Ectodermal cell (in vitro differentiated cells): ENCODE measurements at regions not wholly inside any gene's neighbourhood (a gene's known extent, or its start where the extent isn't known, plus 50 kb on each side); places are given as distances from the start of the nearest gene placed in this dataset.

ENCODE experiments used
- H3K27ac ChIP-seq: 2 replicates; pipeline ENCODE4 v1.7.0; 2013; ENCODE audit warnings: mild to moderate bottlenecking, low read depth, low read length; ENCODE audit not compliant: insufficient read depth, poor library complexity, severe bottlenecking
- H3K27me3 ChIP-seq: 2 replicates; pipeline ENCODE4 v1.7.0; 2013; ENCODE audit warnings: mild to moderate bottlenecking, low read length; ENCODE audit not compliant: insufficient read depth, control insufficient read depth, poor library complexity, severe bottlenecking
- H3K36me3 ChIP-seq: one replicate; pipeline ENCODE4 v1.7.0; 2013; ENCODE audit warnings: low read length; ENCODE audit not compliant: control insufficient read depth, insufficient read depth
- H3K4me1 ChIP-seq: one replicate; pipeline ENCODE4 v1.7.0; 2013; ENCODE audit warnings: low read length; ENCODE audit not compliant: control insufficient read depth, insufficient read depth
- H3K4me3 ChIP-seq: 2 replicates; pipeline ENCODE4 v1.7.0; 2013; ENCODE audit warnings: low read depth, low read length, control low read depth; ENCODE audit not compliant: insufficient read depth
- H3K9me3 ChIP-seq: 2 replicates; pipeline ENCODE4 v1.7.0; 2013; ENCODE audit warnings: mild to moderate bottlenecking, low read length, moderate library complexity; ENCODE audit not compliant: control insufficient read depth
- WGBS, 2 experiments: methylation state at CpG; one replicate each; pipeline ENCODE4 v1.1.7; 2013; ENCODE audit warnings: missing lambda C conversion rate in 2 of 2; 5-methylcytosine and 5-hydroxymethylcytosine counted together

GRCh38 chr11:104761511-104761910 is 136.7 kb downstream of the CASP12 start:
- Histone ChIP-seq H3K27me3 (no peaks in the 10 kb centered on the region), H3K4me1 (no peaks in the 10 kb centered on the region), H3K36me3 (no peaks in the 10 kb centered on the region), H3K27ac (no peak overlapping the region), H3K9me3 (no peaks in the 10 kb centered on the region), H3K4me3 (no peak overlapping the region)
- 90% methylated on average over 2 of the region's 2 CpGs; no CpG with 5 or more reads in 1 of the 2 experiments for WGBS, 2 experiments

DNA sequence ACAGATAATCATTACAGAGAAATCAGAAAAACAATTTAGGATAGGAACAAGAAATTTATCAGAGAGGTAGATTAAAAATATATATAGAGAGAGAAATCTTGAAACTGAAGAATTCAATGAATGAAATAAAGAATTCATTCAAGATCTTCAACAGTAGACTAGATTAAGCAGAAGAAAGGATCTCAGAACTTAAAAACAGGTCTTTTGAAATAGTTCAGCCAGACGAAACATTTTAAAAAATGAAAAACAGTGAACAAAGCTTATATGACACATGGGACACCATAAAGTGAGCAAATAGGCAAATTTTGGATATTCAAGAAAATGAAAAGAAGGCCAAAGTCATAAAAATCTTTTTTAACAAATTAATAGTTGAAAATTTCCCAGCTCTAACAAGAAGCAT is 138.8 kb downstream of the CASP12 start:
- Histone ChIP-seq H3K9me3 (no peaks in the 10 kb centered on the region), H3K36me3 (no peaks in the 10 kb centered on the region), H3K4me3 (no peak overlapping the region), H3K27me3 (no peaks in the 10 kb centered on the region), H3K4me1 (no peaks in the 10 kb centered on the region), H3K27ac (no peak overlapping the region)
- WGBS, 2 experiments, result 85 to 100% methylated on average over 1 of the region's 1 CpG

DNA sequence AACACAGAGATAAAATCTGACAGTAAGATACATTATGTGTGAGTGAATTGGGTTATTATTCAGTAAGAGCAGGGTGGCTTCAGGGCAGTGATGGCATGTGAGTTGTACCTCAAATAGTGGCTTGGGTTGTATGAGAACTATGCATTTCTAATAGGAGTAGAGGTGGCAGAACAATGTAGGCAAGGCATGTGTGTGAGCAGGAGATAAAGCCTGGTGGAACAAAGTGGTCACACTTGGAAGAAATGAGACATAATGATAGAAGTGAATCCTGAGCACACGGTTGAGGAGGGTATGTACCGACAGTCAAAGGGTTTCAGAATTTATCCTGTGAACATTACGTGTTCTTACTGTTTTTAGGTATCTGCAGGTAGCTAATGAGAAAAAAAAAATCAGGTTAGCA is 159.3 kb downstream of the CASP12 start:
- Histone ChIP-seq H3K4me1 (no peaks in the 10 kb centered on the region), H3K9me3 (no peaks in the 10 kb centered on the region), H3K4me3 (no peak overlapping the region), H3K27me3 (no peaks in the 10 kb centered on the region), H3K27ac (no peak overlapping the region), H3K36me3 (no peaks in the 10 kb centered on the region)
- WGBS, 2 experiments, result 62 to 65% methylated on average over 3 of the region's 3 CpGs

- H3K27ac ChIP-seq, result no peak overlapping the region
- H3K27me3 ChIP-seq, result no peaks in the 10 kb centered on the region
- no peaks in the 10 kb centered on the region for H3K36me3 ChIP-seq
- 86 to 87% methylated on average over 3 to 4 of the region's 4 CpGs for WGBS, 2 experiments
- H3K9me3 ChIP-seq, result no peaks in the 10 kb centered on the region
- H3K4me3 ChIP-seq, result no peak overlapping the region
- no peaks in the 10 kb centered on the region for H3K4me1 ChIP-seq
Measured at GRCh38 chr11:104738208-104738607, 160.1 kb downstream of the CASP12 start.

DNA sequence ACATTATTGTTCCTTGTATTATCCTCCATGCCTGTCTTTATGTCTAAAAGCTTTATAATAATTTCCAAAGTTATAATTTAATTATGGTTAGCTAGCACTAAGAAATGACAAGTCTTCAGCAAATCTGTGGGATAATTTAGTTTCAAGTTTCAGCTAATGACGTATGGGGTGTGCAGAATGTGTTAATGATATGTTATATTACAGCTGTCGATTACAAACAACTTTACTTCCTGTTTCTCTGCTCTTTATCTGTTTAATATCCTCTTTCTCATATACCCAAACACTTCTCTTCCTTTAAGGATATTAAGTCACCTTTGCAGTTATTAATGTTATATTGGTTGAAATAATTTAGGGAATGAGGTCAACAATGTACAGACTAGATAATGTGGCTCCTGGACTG is 161.8 kb downstream of the CASP12 start:
- Histone ChIP-seq H3K27me3 (no peaks in the 10 kb centered on the region), H3K9me3 (no peaks in the 10 kb centered on the region), H3K4me1 (no peaks in the 10 kb centered on the region), H3K4me3 (no peak overlapping the region), H3K27ac (no peak overlapping the region), H3K36me3 (no peaks in the 10 kb centered on the region)
- 100% methylated on average over 1 of the region's 2 CpGs; no CpG with 5 or more reads in 1 of the 2 experiments for WGBS, 2 experiments

DNA sequence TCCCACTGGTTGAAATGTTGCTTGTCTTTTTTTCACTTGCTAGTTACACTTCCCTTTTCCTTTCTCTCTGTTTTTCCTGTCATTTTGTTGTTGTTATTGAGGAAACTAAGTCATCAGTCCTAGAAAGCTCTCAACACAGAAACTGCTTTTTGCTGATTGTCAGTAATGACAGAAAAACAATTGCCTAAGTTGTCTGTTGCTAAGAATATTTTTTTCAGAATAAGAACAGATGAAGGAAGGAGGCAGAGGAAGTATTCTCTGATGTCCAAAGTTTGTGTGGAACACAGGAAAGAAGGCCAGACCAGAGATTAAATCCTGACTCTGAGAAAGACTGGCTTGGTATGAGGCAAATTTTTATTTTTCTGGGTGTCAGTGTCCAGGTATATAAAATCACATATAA is 163.3 kb downstream of the CASP12 start:
- H3K9me3 ChIP-seq, result no peaks in the 10 kb centered on the region
- H3K36me3 ChIP-seq, result no peaks in the 10 kb centered on the region
- no peaks in the 10 kb centered on the region for H3K4me1 ChIP-seq
- no peak overlapping the region for H3K27ac ChIP-seq
- no peak overlapping the region for H3K4me3 ChIP-seq
- H3K27me3 ChIP-seq, result no peaks in the 10 kb centered on the region

DNA sequence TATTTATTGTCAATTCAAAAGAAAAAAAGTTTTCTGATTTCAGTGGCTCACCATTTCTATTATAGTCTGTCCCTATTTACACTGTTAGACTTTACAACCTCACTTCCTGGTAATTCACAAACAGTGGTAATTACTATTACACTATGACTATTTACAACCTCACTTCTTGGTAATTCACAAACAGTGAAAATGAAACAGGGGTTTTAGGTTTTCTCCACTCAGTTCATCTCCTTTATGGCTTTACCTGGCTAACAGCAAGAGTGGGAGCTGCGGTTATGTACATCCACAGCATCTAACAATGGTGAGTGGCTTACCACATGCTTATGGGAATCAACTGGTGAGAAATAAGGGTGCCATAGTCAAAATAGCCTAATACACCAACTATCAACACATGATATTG is 166.4 kb downstream of the CASP12 start:
- no peaks in the 10 kb centered on the region for H3K27me3 ChIP-seq
- no peaks in the 10 kb centered on the region for H3K36me3 ChIP-seq

DNA sequence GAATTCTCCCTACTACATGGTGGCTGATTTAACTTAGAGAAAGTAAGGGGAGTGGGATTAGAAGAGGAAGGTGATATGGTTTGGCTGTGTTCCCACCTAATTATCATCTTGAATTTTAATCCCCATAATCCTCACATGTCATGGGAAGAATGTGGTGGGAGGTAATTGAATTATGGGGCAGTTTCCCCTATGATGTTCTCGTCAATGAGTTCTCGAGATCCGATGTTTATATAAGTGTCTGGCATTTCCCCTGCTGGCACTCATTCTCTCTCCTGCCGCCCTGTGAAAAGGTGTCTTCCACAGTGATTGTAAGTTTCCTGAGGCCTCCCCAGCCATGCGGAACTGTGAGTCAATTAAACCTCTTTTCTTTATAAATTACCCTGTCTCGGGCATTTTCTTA is 169.3 kb downstream of the CASP12 start:
- H3K4me3 ChIP-seq, result no peak overlapping the region
- no peak overlapping the region for H3K27ac ChIP-seq
- no peaks in the 10 kb centered on the region for H3K36me3 ChIP-seq
- H3K9me3 ChIP-seq, result no peaks in the 10 kb centered on the region
- 87 to 89% methylated on average over 5 of the region's 6 CpGs for WGBS, 2 experiments
- no peaks in the 10 kb centered on the region for H3K4me1 ChIP-seq
- no peaks in the 10 kb centered on the region for H3K27me3 ChIP-seq

More for the DNA sequence above, 166.4 kb downstream of the CASP12 start:
- no peak overlapping the region for H3K4me3 ChIP-seq
- no peaks in the 10 kb centered on the region for H3K9me3 ChIP-seq
- WGBS, 2 experiments, result 94 to 100% methylated on average over 1 of the region's 1 CpG
- no peaks in the 10 kb centered on the region for H3K4me1 ChIP-seq
- no peak overlapping the region for H3K27ac ChIP-seq

DNA sequence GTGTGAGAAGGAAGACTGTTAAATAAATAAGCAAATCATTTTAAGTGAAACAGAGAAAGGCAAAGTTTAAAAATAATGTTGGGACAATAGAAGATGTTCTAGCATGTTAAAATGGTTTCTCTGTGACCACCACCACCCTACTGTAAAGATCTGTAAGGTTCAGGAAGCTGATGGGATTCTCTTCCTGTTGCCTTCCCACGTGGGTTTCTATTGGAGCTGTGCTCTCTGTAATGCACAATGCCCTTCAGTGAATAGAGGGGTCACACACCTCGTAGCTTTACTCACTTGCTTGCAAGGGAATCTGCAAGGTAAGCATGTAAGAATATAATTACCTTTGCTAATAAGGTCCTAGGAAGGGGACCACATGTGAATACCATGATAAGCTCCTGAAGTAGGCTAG is 170.5 kb downstream of the CASP12 start:
- 67 to 80% methylated on average over 2 of the region's 2 CpGs for WGBS, 2 experiments
- H3K27ac ChIP-seq, result no peak overlapping the region
- no peaks in the 10 kb centered on the region for H3K36me3 ChIP-seq
- no peaks in the 10 kb centered on the region for H3K4me1 ChIP-seq
- no peaks in the 10 kb centered on the region for H3K9me3 ChIP-seq
- H3K4me3 ChIP-seq, result no peak overlapping the region
- H3K27me3 ChIP-seq, result no peaks in the 10 kb centered on the region

- Histone ChIP-seq H3K9me3 (no peaks in the 10 kb centered on the region), H3K27me3 (no peaks in the 10 kb centered on the region), H3K27ac (no peak overlapping the region), H3K4me1 (no peaks in the 10 kb centered on the region), H3K4me3 (no peak overlapping the region), H3K36me3 (no peaks in the 10 kb centered on the region)
- 97 to 100% methylated on average over 1 of the region's 1 CpG for WGBS, 2 experiments
Measured at GRCh38 chr11:104727095-104727494, 171.2 kb downstream of the CASP12 start.

GRCh38 chr11:104725796-104726408 is 172.4 kb downstream of the CASP12 start:
- no peak overlapping the region for H3K27ac ChIP-seq
- no peaks in the 10 kb centered on the region for H3K27me3 ChIP-seq
- no peaks in the 10 kb centered on the region for H3K9me3 ChIP-seq
- 86 to 95% methylated on average over 3 to 4 of the region's 4 CpGs for WGBS, 2 experiments
- no peak overlapping the region for H3K4me3 ChIP-seq
- no peaks in the 10 kb centered on the region for H3K4me1 ChIP-seq
- H3K36me3 ChIP-seq, result no peaks in the 10 kb centered on the region
